WTC11 (cell line): ENCODE measurements at regions not wholly inside any gene's neighbourhood (a gene's known extent, or its start where the extent isn't known, plus 50 kb on each side); places are given as distances from the start of the nearest gene placed in this dataset.

ENCODE experiments used
- SP1 ChIP-seq: sonication (generic); formaldehyde crosslinking; conservative IDR thresholded peaks from 2 replicates; pipeline ENCODE4 v1.8.1; 2022; ENCODE audit warnings: missing genetic modification reagents
- ZNF121 ChIP-seq: sonication (generic); formaldehyde crosslinking; IDR thresholded peaks from 2 replicates; pipeline ENCODE4 v1.8.0; 2023; ENCODE audit warnings: missing genetic modification reagents
- TF ChIP-seq, protein P1 (sequence below): fragments of 200-600 bp; IDR thresholded peaks from 2 replicates; pipeline ENCODE4 v1.8.0; 2022; ENCODE audit warnings: antibody characterized with exemption

DNA sequence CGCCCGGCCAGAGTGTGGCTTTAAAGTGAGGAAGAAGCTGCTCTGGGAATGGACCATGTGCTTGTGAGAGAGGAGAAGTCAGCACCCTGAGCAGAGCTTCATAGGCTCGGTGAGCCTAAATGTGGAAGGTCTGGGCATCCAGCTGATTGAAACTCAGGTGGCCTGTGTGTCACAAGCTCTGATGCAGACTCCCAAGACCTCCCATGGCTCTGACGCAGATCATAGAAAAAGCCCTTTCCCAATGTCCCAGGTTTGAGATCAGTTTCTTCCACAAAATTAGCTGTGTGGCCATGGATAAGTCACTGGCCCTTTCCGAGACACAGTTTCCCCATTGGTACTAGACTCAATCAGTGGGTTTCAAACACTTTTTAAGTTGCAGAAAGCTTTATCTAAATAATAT lies 180.0 kb upstream of the CCL2 start:
- TF ChIP-seq, protein P1, sequence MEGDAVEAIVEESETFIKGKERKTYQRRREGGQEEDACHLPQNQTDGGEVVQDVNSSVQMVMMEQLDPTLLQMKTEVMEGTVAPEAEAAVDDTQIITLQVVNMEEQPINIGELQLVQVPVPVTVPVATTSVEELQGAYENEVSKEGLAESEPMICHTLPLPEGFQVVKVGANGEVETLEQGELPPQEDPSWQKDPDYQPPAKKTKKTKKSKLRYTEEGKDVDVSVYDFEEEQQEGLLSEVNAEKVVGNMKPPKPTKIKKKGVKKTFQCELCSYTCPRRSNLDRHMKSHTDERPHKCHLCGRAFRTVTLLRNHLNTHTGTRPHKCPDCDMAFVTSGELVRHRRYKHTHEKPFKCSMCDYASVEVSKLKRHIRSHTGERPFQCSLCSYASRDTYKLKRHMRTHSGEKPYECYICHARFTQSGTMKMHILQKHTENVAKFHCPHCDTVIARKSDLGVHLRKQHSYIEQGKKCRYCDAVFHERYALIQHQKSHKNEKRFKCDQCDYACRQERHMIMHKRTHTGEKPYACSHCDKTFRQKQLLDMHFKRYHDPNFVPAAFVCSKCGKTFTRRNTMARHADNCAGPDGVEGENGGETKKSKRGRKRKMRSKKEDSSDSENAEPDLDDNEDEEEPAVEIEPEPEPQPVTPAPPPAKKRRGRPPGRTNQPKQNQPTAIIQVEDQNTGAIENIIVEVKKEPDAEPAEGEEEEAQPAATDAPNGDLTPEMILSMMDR: no peak
- TF ChIP-seq ZNF121 (CRISPR knock-in tag) (no peak), SP1 (CRISPR knock-in tag) (no peak)
